PC-9 (cell line): ENCODE measurements at regions not wholly inside any gene's neighbourhood (a gene's known extent, or its start where the extent isn't known, plus 50 kb on each side); places are given as distances from the start of the nearest gene placed in this dataset.

ENCODE experiments used
- EZH2 ChIP-seq: fragments of 200-600 bp; sonication (generic); IDR thresholded peaks from 2 replicates; pipeline ENCODE4 v1.8.0; 2017; ENCODE audit warnings: antibody characterized with exemption, low read depth
- TF ChIP-seq, protein P1 (sequence below): fragments of 200-600 bp; sonication (generic); conservative IDR thresholded peaks from 2 replicates; pipeline ENCODE4 v1.6.1; 2017; ENCODE audit warnings: mixed run types, antibody characterized with exemption, mild to moderate bottlenecking, moderate library complexity

DNA sequence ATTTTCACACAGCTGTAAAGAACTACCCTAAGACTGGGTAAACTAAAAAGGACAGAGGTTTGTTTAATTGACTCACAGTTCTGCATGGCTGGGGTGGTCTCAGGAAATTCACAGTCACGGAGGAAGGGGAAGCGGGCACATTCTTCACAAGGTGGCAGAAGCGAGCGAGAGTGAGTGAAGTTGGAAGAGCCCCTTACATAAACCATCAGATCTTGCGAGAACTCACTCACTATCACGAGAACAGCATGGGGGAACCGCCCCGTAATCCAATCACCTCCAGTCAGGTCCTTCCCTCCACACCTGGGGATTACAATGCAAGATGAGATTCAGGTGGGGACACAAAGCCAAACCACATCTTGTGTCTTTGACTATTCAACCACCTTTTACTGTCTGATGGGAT is 700.5 kb downstream of the TENT5A start:
- TF ChIP-seq, protein P1, sequence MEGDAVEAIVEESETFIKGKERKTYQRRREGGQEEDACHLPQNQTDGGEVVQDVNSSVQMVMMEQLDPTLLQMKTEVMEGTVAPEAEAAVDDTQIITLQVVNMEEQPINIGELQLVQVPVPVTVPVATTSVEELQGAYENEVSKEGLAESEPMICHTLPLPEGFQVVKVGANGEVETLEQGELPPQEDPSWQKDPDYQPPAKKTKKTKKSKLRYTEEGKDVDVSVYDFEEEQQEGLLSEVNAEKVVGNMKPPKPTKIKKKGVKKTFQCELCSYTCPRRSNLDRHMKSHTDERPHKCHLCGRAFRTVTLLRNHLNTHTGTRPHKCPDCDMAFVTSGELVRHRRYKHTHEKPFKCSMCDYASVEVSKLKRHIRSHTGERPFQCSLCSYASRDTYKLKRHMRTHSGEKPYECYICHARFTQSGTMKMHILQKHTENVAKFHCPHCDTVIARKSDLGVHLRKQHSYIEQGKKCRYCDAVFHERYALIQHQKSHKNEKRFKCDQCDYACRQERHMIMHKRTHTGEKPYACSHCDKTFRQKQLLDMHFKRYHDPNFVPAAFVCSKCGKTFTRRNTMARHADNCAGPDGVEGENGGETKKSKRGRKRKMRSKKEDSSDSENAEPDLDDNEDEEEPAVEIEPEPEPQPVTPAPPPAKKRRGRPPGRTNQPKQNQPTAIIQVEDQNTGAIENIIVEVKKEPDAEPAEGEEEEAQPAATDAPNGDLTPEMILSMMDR: no peak
- no peak for TF ChIP-seq EZH2
